BE2C (cell line): ENCODE measurements at regions not wholly inside any gene's neighbourhood (a gene's known extent, or its start where the extent isn't known, plus 50 kb on each side); places are given as distances from the start of the nearest gene placed in this dataset.

Source experiments
- DNase-seq: peaks from one replicate; pipeline ENCODE4 v3.0.0-alpha.2; 2020
- H3K27me3 ChIP-seq: fragments of 250-450 bp; sonication (Bioruptor Pico); 2 replicates; pipeline ENCODE4 v1.5.1; 2020; ENCODE audit warnings: mild to moderate bottlenecking
- H3K36me3 ChIP-seq: fragments of 250-450 bp; sonication (Bioruptor Pico); 2 replicates; pipeline ENCODE4 v1.5.1; 2020; ENCODE audit warnings: mild to moderate bottlenecking
- H3K4me1 ChIP-seq: fragments of 250-450 bp; sonication (Bioruptor Pico); 2 replicates; pipeline ENCODE4 v1.5.1; 2020
- H3K4me3 ChIP-seq: 2 replicates; pipeline ENCODE4 v1.5.1; 2011; ENCODE audit warnings: low read depth, low read length
- H3K9me3 ChIP-seq: fragments of 250-450 bp; sonication (Bioruptor Pico); 2 replicates; pipeline ENCODE4 v1.5.1; 2020
- TF ChIP-seq, protein P1 (sequence below): IDR thresholded peaks from 2 replicates; pipeline ENCODE4 v1.5.1; 2012; ENCODE audit warnings: mild to moderate bottlenecking, low read depth, low read length

GRCh38 chr3:27990837-27991236 lies 250.6 kb upstream of the CMC1 start:
- no peak overlapping the region for H3K4me3 ChIP-seq
- TF ChIP-seq, protein P1, sequence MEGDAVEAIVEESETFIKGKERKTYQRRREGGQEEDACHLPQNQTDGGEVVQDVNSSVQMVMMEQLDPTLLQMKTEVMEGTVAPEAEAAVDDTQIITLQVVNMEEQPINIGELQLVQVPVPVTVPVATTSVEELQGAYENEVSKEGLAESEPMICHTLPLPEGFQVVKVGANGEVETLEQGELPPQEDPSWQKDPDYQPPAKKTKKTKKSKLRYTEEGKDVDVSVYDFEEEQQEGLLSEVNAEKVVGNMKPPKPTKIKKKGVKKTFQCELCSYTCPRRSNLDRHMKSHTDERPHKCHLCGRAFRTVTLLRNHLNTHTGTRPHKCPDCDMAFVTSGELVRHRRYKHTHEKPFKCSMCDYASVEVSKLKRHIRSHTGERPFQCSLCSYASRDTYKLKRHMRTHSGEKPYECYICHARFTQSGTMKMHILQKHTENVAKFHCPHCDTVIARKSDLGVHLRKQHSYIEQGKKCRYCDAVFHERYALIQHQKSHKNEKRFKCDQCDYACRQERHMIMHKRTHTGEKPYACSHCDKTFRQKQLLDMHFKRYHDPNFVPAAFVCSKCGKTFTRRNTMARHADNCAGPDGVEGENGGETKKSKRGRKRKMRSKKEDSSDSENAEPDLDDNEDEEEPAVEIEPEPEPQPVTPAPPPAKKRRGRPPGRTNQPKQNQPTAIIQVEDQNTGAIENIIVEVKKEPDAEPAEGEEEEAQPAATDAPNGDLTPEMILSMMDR = no peak
- no peaks in the 10 kb centered on the region for H3K27me3 ChIP-seq
- H3K9me3 ChIP-seq = no peaks in the 10 kb centered on the region
- no peaks in the 10 kb centered on the region for H3K36me3 ChIP-seq
- H3K4me1 ChIP-seq = no peaks in the 10 kb centered on the region
- no peak for DNase-seq

DNA sequence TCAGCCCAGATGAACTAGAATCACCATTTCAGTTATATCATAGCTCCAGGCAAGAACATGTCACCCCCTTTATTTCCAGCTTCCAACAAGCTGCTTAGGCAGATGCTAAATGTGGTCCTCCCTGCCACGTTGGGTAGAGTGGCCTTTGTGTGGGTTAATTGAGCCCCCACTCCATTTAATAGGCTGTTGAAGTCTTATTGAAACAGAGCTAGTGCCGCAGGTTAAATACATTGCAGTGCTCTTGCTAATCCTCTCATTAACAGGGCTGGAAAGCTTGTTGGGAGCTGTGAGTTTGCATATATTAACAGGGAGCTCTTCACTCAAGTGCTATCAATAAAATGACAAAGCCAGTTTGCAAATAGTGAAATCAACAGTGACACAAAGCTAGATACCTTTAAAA lies 248.4 kb upstream of the CMC1 start:
- H3K9me3 ChIP-seq = no peaks in the 10 kb centered on the region
- TF ChIP-seq, protein P1 = no peak
- no peaks in the 10 kb centered on the region for H3K4me1 ChIP-seq
- no peak overlapping the region for H3K4me3 ChIP-seq
- DNase-seq = no peak
- H3K36me3 ChIP-seq = no peaks in the 10 kb centered on the region
- H3K27me3 ChIP-seq = no peaks in the 10 kb centered on the region

DNA sequence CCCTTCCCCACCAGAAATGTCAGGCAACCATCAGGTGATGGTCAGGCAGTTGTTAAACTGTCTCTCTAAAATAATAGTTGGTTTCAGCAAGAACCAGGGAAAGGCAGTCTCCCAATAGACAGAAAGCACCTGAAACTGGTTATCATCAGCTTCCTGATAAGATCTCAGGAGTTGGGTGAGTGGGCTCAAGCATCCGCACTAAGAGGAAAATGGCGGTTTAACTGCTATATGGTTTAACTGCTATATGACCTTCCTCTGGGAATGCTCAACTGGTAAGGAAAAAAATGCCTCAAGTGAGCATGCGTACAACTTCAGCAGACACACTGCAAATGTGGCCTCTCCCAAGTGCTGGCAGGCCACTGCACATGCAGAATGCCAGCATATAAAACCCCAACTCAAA lies 240.8 kb upstream of the CMC1 start:
- H3K36me3 ChIP-seq = no peaks in the 10 kb centered on the region
- no peaks in the 10 kb centered on the region for H3K4me1 ChIP-seq
- H3K9me3 ChIP-seq = no peaks in the 10 kb centered on the region
- no peak overlapping the region for H3K4me3 ChIP-seq
- TF ChIP-seq, protein P1 = no peak
- no peaks in the 10 kb centered on the region for H3K27me3 ChIP-seq
- DNase-seq = no peak

- H3K36me3 ChIP-seq = no peaks in the 10 kb centered on the region
- H3K27me3 ChIP-seq = no peaks in the 10 kb centered on the region
- H3K4me1 ChIP-seq = no peaks in the 10 kb centered on the region
- TF ChIP-seq, protein P1 = no peak
- H3K4me3 ChIP-seq = no peak overlapping the region
- no peak for DNase-seq
- H3K9me3 ChIP-seq = no peaks in the 10 kb centered on the region
Observed at GRCh38 chr3:28008235-28008634, 233.2 kb upstream of the CMC1 start.

DNA sequence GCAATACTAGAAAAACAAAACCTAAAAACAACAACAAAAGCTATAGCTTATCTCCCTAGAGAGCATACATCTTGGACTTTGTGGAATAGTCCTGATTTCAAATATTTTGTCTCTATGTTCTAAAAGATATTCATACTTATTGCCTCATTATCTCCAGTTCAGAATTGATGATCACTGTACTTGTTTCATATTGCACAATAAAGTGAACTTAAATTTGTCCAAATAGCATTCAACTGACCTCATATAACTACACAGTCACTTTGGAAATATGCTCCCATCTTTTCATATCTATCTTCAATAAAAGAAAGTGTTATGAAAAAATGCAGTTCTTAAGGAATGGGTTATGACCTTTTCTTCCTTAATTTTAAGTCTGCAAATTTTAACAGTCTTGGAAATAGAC lies 228.6 kb upstream of the CMC1 start:
- Histone ChIP-seq H3K4me1 (no peaks in the 10 kb centered on the region), H3K9me3 (no peaks in the 10 kb centered on the region), H3K36me3 (no peaks in the 10 kb centered on the region), H3K27me3 (no peaks in the 10 kb centered on the region), H3K4me3 (no peak overlapping the region)
- TF ChIP-seq, protein P1 = no peak
- no peak for DNase-seq

GRCh38 chr3:28013864-28014473 lies 227.4 kb upstream of the CMC1 start:
- Histone ChIP-seq H3K9me3 (no peaks in the 10 kb centered on the region), H3K27me3 (no peaks in the 10 kb centered on the region), H3K36me3 (no peaks in the 10 kb centered on the region), H3K4me3 (no peak overlapping the region), H3K4me1 (no peaks in the 10 kb centered on the region)
- TF ChIP-seq, protein P1 = no peak
- DNase-seq = no peak
